Lung (tissue), 11 donors: ENCODE measurements at regions not wholly inside any gene's neighbourhood (a gene's known extent, or its start where the extent isn't known, plus 50 kb on each side); places are given as distances from the start of the nearest gene placed in this dataset.

Source experiments
- ATAC-seq: fragments of 200-7000 bp; cut with Tn5 transposase; one replicate; pipeline ENCODE4 v1.9.1; 2020; ENCODE audit warnings: moderate number of reproducible peaks; ENCODE audit not compliant: insufficient read depth, low FRiP score
- DNase-seq, 3 donors: peaks; one replicate each; pipeline ENCODE4 v3.0.0-alpha.2; 2013 to 2017
- H3K27ac ChIP-seq, 2 donors: one replicate each; pipeline ENCODE4 v1.5.1; 2013; ENCODE audit warnings: mild to moderate bottlenecking in 2 of 2, moderate library complexity in 2 of 2, control low read depth in 1 of 2, inconsistent platforms in 1 of 2, low read depth in 1 of 2, low read length in 1 of 2
- H3K27me3 ChIP-seq, 3 donors: one replicate each; pipeline ENCODE4 v1.5.1; 2013; ENCODE audit warnings: low read length in 2 of 3; ENCODE audit not compliant: control insufficient read depth in 3 of 3, insufficient read depth in 3 of 3
- H3K36me3 ChIP-seq, 4 donors: one replicate each; pipeline ENCODE4 v1.5.1; 2013; ENCODE audit warnings: low read length in 4 of 4, mild to moderate bottlenecking in 1 of 4, moderate library complexity in 1 of 4; ENCODE audit not compliant: control insufficient read depth in 4 of 4, insufficient read depth in 4 of 4
- H3K4me1 ChIP-seq, 5 donors: one replicate each; pipeline ENCODE4 v1.5.1; 2013; ENCODE audit warnings: low read length in 5 of 5, mild to moderate bottlenecking in 2 of 5, moderate library complexity in 1 of 5; ENCODE audit not compliant: control insufficient read depth in 5 of 5, insufficient read depth in 5 of 5
- H3K4me3 ChIP-seq: one replicate; pipeline ENCODE4 v1.5.1; 2013; ENCODE audit warnings: mild to moderate bottlenecking, control low read depth, moderate library complexity
- H3K9ac ChIP-seq, 2 donors: one replicate each; pipeline ENCODE4 v1.5.1; 2013; ENCODE audit warnings: low read length in 2 of 2, control low read depth in 1 of 2; ENCODE audit not compliant: insufficient read depth in 1 of 2
- H3K9me3 ChIP-seq, 4 donors: one replicate each; pipeline ENCODE4 v1.5.1; 2013; ENCODE audit warnings: low read length in 3 of 4, mild to moderate bottlenecking in 1 of 4, moderate library complexity in 1 of 4; ENCODE audit not compliant: control insufficient read depth in 4 of 4, insufficient read depth in 3 of 4
- WGBS, 2 donors: extraction: QIAGEN DNeasy Blood & Tissue Kit; methylation state at CpG; one replicate each; pipeline ENCODE4 v1.1.7; 2013; 5-methylcytosine and 5-hydroxymethylcytosine counted together
- TF ChIP-seq, protein P1 (sequence below): IDR thresholded peaks from 2 replicates; pipeline ENCODE4 v1.5.1; 2012; ENCODE audit warnings: mild to moderate bottlenecking; ENCODE audit errors: control extremely low read depth, extremely low read depth
- donor health status: control.
- donor health status: control.
- donor health status: Bipolar disorder and iron deficiency.
- donor health status: healthy.
- donor health status: DM: yes; HTN: yes; CAD: no.

DNA sequence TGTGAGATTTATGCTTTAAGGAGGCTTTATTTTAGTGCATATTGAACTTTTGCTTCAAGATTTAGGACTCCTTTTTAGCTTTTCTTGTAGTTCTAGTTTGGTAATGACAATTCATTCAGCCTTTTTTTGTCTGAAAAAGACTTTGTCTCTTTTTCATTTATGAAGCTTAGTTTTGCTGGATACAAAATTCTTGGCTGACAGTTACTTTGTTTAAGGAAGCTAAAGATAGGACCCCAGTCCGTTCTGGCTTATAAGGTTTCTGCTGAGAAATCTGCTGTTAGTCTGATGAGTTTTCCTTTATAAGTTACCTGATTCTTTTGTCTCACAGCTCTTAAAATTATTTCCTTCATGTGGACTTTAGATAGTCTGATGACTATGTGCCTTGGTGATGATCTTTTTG, 142.8 kb upstream of the B3GAT2 start:
- Histone ChIP-seq H3K27me3 (no peaks in the 10 kb centered on the region), H3K4me1 (no peaks in the 10 kb centered on the region), H3K9me3 (peaks cover 0 to 7% (median 3%) of the 10 kb centered on the region in 4 donors), H3K27ac (no peak overlapping the region), H3K4me3 (no peak overlapping the region), H3K36me3 (no peaks in the 10 kb centered on the region), H3K9ac (no peak overlapping the region)
- TF ChIP-seq, protein P1, sequence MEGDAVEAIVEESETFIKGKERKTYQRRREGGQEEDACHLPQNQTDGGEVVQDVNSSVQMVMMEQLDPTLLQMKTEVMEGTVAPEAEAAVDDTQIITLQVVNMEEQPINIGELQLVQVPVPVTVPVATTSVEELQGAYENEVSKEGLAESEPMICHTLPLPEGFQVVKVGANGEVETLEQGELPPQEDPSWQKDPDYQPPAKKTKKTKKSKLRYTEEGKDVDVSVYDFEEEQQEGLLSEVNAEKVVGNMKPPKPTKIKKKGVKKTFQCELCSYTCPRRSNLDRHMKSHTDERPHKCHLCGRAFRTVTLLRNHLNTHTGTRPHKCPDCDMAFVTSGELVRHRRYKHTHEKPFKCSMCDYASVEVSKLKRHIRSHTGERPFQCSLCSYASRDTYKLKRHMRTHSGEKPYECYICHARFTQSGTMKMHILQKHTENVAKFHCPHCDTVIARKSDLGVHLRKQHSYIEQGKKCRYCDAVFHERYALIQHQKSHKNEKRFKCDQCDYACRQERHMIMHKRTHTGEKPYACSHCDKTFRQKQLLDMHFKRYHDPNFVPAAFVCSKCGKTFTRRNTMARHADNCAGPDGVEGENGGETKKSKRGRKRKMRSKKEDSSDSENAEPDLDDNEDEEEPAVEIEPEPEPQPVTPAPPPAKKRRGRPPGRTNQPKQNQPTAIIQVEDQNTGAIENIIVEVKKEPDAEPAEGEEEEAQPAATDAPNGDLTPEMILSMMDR: no peak
- WGBS, 2 donors: 90% methylated on average over 1 of the region's 1 CpG
- ATAC-seq (no peak), DNase-seq (no peak)

DNA sequence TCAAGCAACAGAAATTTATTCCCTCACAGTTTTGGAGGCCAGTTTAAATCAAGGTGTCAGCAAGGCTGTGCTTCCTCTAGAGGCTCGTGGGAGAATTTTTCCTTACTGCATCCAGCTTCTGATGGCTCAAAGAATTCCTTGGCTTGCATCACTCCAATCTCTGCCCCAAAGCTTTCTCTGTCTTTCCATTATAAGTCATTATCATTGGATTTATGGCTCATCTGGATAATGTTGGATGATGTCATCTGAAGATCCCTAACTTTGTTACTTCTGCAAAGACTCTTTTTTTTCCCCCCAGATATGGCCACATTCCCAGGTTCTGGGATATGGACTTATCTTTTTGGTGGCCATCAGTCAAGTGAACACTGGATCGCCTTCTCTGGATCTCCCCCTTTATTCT, 146.3 kb upstream of the B3GAT2 start:
- DNase-seq (no peak), ATAC-seq (no peak)
- H3K9ac ChIP-seq: no peak overlapping the region
- TF ChIP-seq, protein P1: no peak
- H3K27ac ChIP-seq: no peak overlapping the region
- WGBS, 2 donors: 78 to 95% methylated on average over 2 of the region's 2 CpGs
- H3K27me3 ChIP-seq: no peaks in the 10 kb centered on the region
- H3K9me3 ChIP-seq: peaks cover 0 to 3% (median 1%) of the 10 kb centered on the region in 4 donors
- H3K36me3 ChIP-seq: no peaks in the 10 kb centered on the region
- no peak overlapping the region for H3K4me3 ChIP-seq
- peaks cover 0 to 17% (median 9%) of the 10 kb centered on the region in 5 donors for H3K4me1 ChIP-seq

DNA sequence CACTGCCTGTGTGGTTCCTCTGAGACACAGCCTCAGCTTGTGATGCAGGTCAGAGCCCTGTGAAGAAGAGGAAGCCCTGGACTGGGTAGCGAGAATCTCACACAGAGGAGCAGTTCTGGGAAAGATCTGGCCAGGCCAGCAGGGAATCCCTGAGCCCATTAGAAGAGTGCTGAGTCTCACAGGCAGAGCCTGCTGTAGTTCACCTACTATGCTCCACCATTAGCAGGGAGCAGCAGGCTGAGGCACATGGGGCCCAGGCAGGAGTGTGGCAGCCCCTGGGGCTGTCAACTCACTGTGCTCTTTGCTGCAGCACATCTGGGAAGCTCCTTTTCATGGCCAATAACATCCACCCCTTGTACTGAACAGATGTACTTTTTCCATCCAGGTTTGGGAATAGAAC, 146.8 kb upstream of the B3GAT2 start:
- TF ChIP-seq, protein P1: no peak
- ATAC-seq (no peak), DNase-seq (no peak)
- Histone ChIP-seq H3K27ac (no peak overlapping the region), H3K4me1 (peaks cover 0 to 22% (median 9%) of the 10 kb centered on the region in 5 donors), H3K4me3 (no peak overlapping the region), H3K9ac (no peak overlapping the region), H3K27me3 (no peaks in the 10 kb centered on the region), H3K36me3 (no peaks in the 10 kb centered on the region), H3K9me3 (peaks cover 0 to 3% (median 1%) of the 10 kb centered on the region in 4 donors)
- 90 to 94% methylated on average over 1 of the region's 1 CpG for WGBS, 2 donors

DNA sequence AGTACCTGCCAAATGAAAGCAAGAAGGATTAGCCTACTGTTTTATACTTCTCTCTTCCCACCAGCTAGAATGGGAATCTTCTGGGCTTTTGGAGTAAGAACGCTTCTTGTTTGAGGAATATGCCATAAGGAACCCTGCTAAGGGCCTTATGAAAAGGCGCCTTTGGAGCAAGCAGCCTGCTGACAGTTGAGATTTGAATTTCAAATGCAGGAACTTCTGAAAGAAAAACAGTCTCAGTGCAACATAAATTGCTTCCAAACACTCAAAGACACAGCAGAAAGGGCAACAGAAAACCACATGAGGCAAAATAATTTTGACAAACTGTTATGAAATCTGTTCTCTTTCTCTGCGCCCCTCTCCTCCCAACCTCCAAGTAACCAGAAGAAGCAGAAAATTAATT, 149.4 kb upstream of the B3GAT2 start:
- H3K36me3 ChIP-seq: no peaks in the 10 kb centered on the region
- DNase-seq (no peak), ATAC-seq (no peak)
- H3K27ac ChIP-seq: no peak overlapping the region
- H3K9ac ChIP-seq: no peak overlapping the region
- peaks cover 0 to 22% (median 9%) of the 10 kb centered on the region in 5 donors for H3K4me1 ChIP-seq
- no peak overlapping the region for H3K4me3 ChIP-seq
- TF ChIP-seq, protein P1: no peak
- no peaks in the 10 kb centered on the region for H3K27me3 ChIP-seq
- WGBS, 2 donors: 68 to 86% methylated on average over 3 of the region's 3 CpGs
- peaks cover 0 to 3% (median 0%) of the 10 kb centered on the region in 4 donors for H3K9me3 ChIP-seq
